Loucy (cell line): ENCODE measurements at regions not wholly inside any gene's neighbourhood (a gene's known extent, or its start where the extent isn't known, plus 50 kb on each side); places are given as distances from the start of the nearest gene placed in this dataset.

Experiments
- CTCF ChIP-seq: fragments of 200-600 bp; sonication (generic); conservative IDR thresholded peaks from 2 replicates; pipeline ENCODE4 v1.5.1; 2014; ENCODE audit warnings: mild to moderate bottlenecking, antibody characterized with exemption, low read length
- EZH2phosphoT487 ChIP-seq: fragments of 200-600 bp; IDR thresholded peaks from 2 replicates; pipeline ENCODE4 v1.6.1; 2018; ENCODE audit warnings: antibody characterized with exemption, mild to moderate bottlenecking, moderate library complexity, borderline replicate concordance

- TF ChIP-seq CTCF: no peak
- no peak for TF ChIP-seq EZH2phosphoT487
These were observed 287.2 kb upstream of the HS3ST1 start for GRCh38 chr4:11715753-11716521.
